Suprapubic skin (tissue), 4 donors: ENCODE measurements at regions not wholly inside any gene's neighbourhood (a gene's known extent, or its start where the extent isn't known, plus 50 kb on each side); places are given as distances from the start of the nearest gene placed in this dataset.

Experiments
- DNase-seq, 2 donors: peaks; one replicate each; pipeline ENCODE4 v3.0.0-alpha.2; 2019; ENCODE audit warnings: low spot score in 2 of 2
- H3K27ac ChIP-seq: fragments of 200-600 bp; sonication (generic); one replicate; pipeline ENCODE4 v1.5.1; 2019
- H3K27me3 ChIP-seq: fragments of 200-600 bp; sonication (generic); one replicate; pipeline ENCODE4 v1.5.1; 2019
- H3K36me3 ChIP-seq: fragments of 200-600 bp; sonication (generic); one replicate; pipeline ENCODE4 v1.5.1; 2019
- H3K4me1 ChIP-seq: fragments of 200-600 bp; sonication (generic); one replicate; pipeline ENCODE4 v1.5.1; 2019
- H3K4me3 ChIP-seq: fragments of 200-600 bp; sonication (generic); one replicate; pipeline ENCODE4 v1.5.1; 2019; ENCODE audit warnings: mild to moderate bottlenecking
- H3K9me3 ChIP-seq: fragments of 200-600 bp; sonication (generic); one replicate; pipeline ENCODE4 v1.5.1; 2019
- CTCF ChIP-seq, 2 donors: fragments of 200-600 bp in 1 of 2; fragments of 450-650 bp in 1 of 2; sonication (generic) in 1 of 2; IDR thresholded peaks; one replicate each; pipeline ENCODE4 v1.5.1; 2016 to 2019; ENCODE audit warnings: antibody characterized with exemption in 2 of 2, mild to moderate bottlenecking in 1 of 2, moderate library complexity in 1 of 2
- EP300 ChIP-seq: sonication (generic); formaldehyde crosslinking; IDR thresholded peaks from one replicate; pipeline ENCODE4 v1.6.1; 2017; ENCODE audit warnings: antibody characterized with exemption
- POLR2A ChIP-seq, 2 donors: fragments of 450-650 bp; IDR thresholded peaks; one replicate each; pipeline ENCODE4 v1.6.1; 2017; ENCODE audit warnings: antibody characterized with exemption in 2 of 2, mild to moderate bottlenecking in 2 of 2, moderate library complexity in 2 of 2
- POLR2AphosphoS5 ChIP-seq, 3 donors: sonication (generic); formaldehyde crosslinking; IDR thresholded peaks; one replicate each; pipeline ENCODE4 v1.6.1; 2017; ENCODE audit warnings: antibody characterized with exemption in 3 of 3
- WGBS: methylation state at CpG from one replicate; pipeline ENCODE4 v1.1.5; 2018; 5-methylcytosine and 5-hydroxymethylcytosine counted together

- Histone ChIP-seq H3K4me1 (no peaks in the 10 kb centered on the region), H3K36me3 (no peaks in the 10 kb centered on the region), H3K9me3 (no peaks in the 10 kb centered on the region), H3K27me3 (no peaks in the 10 kb centered on the region), H3K4me3 (no peak overlapping the region), H3K27ac (no peak overlapping the region)
- 60% methylated on average over 4 of the region's 4 CpGs for WGBS
- DNase-seq = no peak
- TF ChIP-seq POLR2A (IDR thresholded peaks at IDR 0.05) (no peak), CTCF (IDR thresholded peaks at IDR 0.05) (no peak), EP300 (no peak), POLR2AphosphoS5 (IDR thresholded peaks at IDR 0.05) (no peak)
Measured at GRCh38 chr10:90327611-90328010, 530.2 kb downstream of the HTR7 start.

GRCh38 chr10:90328459-90328858, 529.4 kb downstream of the HTR7 start:
- Histone ChIP-seq H3K9me3 (no peaks in the 10 kb centered on the region), H3K4me1 (no peaks in the 10 kb centered on the region), H3K36me3 (no peaks in the 10 kb centered on the region), H3K27ac (no peak overlapping the region), H3K4me3 (no peak overlapping the region), H3K27me3 (no peaks in the 10 kb centered on the region)
- no peak for DNase-seq
- TF ChIP-seq CTCF (IDR thresholded peaks at IDR 0.05) = no peak
- TF ChIP-seq POLR2AphosphoS5 (IDR thresholded peaks at IDR 0.05) = no peak
- no peak for TF ChIP-seq EP300
- WGBS = 74% methylated on average over 1 of the region's 1 CpG

GRCh38 chr10:90328896-90329295, 528.9 kb downstream of the HTR7 start:
- TF ChIP-seq EP300 (no peak), POLR2A (IDR thresholded peaks at IDR 0.05) (no peak), POLR2AphosphoS5 (IDR thresholded peaks at IDR 0.05) (no peak), CTCF (IDR thresholded peaks at IDR 0.05) (no peak)
- Histone ChIP-seq H3K4me3 (no peak overlapping the region), H3K4me1 (no peaks in the 10 kb centered on the region), H3K9me3 (no peaks in the 10 kb centered on the region), H3K27me3 (no peaks in the 10 kb centered on the region), H3K27ac (no peak overlapping the region), H3K36me3 (no peaks in the 10 kb centered on the region)
- 100% methylated on average over 1 of the region's 1 CpG for WGBS
- DNase-seq = no peak

GRCh38 chr10:90337316-90337715, 520.5 kb downstream of the HTR7 start:
- no peaks in the 10 kb centered on the region for H3K9me3 ChIP-seq
- TF ChIP-seq POLR2A (IDR thresholded peaks at IDR 0.05) = no peak
- no peak for TF ChIP-seq EP300
- no peak for TF ChIP-seq POLR2AphosphoS5 (IDR thresholded peaks at IDR 0.05)
- no peak for TF ChIP-seq CTCF (IDR thresholded peaks at IDR 0.05)
- H3K4me1 ChIP-seq = no peaks in the 10 kb centered on the region
- H3K36me3 ChIP-seq = no peaks in the 10 kb centered on the region
- WGBS = 73% methylated on average over 1 of the region's 1 CpG
- H3K27ac ChIP-seq = no peak overlapping the region
- no peak overlapping the region for H3K4me3 ChIP-seq
- DNase-seq = no peak
- H3K27me3 ChIP-seq = no peaks in the 10 kb centered on the region

- TF ChIP-seq EP300 (no peak), POLR2AphosphoS5 (IDR thresholded peaks at IDR 0.05) (no peak), CTCF (IDR thresholded peaks at IDR 0.05) (no peak), POLR2A (IDR thresholded peaks at IDR 0.05) (no peak)
- H3K27ac ChIP-seq = no peak overlapping the region
Measured at GRCh38 chr10:90342480-90342879, 515.4 kb downstream of the HTR7 start.

More at GRCh38 chr10:90342480-90342879, 515.4 kb downstream of the HTR7 start:
- Histone ChIP-seq H3K36me3 (no peaks in the 10 kb centered on the region), H3K9me3 (no peaks in the 10 kb centered on the region), H3K27me3 (no peaks in the 10 kb centered on the region), H3K4me3 (no peak overlapping the region), H3K4me1 (no peaks in the 10 kb centered on the region)
- DNase-seq = no peak
